ENCODE measurements at regions not wholly inside any gene's neighbourhood (a gene's known extent, or its start where the extent isn't known, plus 50 kb on each side); places are given as distances from the start of the nearest gene placed in this dataset.

DNA sequence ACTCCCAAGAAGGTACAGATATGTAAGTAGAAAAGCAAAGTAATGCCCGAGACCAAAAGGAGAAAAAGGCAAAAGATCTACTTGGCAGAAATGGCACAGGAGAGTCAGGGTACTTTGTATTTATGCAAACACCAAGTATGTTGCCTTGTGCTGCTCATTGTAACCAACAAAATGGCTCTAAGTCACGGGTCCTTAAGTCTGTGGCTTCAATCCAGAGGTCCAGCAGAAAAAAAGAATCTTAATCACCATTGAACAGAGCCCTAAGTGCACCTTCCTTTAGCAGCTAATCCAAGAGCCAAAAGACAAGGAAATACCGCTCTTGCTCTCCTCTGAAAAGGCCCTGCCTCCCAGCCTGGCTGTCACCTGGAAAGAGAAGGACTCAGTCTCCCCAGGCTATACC, 324.9 kb upstream of the PPARGC1A start:
- no peaks in the 10 kb centered on the region for H3K27me3 ChIP-seq
- peaks cover 0 to 4% (median 0%) of the 10 kb centered on the region in 4 donors for H3K4me1 ChIP-seq
- TF ChIP-seq, protein P1, sequence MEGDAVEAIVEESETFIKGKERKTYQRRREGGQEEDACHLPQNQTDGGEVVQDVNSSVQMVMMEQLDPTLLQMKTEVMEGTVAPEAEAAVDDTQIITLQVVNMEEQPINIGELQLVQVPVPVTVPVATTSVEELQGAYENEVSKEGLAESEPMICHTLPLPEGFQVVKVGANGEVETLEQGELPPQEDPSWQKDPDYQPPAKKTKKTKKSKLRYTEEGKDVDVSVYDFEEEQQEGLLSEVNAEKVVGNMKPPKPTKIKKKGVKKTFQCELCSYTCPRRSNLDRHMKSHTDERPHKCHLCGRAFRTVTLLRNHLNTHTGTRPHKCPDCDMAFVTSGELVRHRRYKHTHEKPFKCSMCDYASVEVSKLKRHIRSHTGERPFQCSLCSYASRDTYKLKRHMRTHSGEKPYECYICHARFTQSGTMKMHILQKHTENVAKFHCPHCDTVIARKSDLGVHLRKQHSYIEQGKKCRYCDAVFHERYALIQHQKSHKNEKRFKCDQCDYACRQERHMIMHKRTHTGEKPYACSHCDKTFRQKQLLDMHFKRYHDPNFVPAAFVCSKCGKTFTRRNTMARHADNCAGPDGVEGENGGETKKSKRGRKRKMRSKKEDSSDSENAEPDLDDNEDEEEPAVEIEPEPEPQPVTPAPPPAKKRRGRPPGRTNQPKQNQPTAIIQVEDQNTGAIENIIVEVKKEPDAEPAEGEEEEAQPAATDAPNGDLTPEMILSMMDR (IDR thresholded peaks at IDR 0.05), result no peak
- no peak for DNase-seq
- no peaks in the 10 kb centered on the region for H3K9me3 ChIP-seq
- H3K27ac ChIP-seq, result no peak overlapping the region
- intact Hi-C loops (cut with DNase I; ENCODE audit: low total_unique reads), result no loop called here
- no peak overlapping the region for H3K4me3 ChIP-seq
- no peaks in the 10 kb centered on the region for H3K36me3 ChIP-seq

DNA sequence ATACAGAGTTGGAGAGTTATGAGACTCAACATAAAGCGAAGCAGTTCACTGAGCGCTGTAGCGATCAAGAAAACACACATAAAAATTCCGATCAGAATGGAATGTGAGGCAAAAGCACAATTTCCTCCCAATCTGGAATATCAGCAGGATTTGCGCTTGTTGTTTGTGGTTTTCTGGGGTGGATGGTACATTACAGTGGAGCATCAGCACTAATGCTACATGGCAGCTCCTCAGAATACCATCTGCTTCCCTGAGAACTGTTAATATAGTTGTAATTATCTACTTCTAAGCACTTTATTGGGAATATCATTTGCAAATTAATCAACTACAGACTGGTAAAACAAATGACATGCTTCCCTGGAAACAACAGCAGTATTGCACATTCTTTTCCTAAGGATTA, 324.1 kb upstream of the PPARGC1A start:
- no peak for DNase-seq
- no peak overlapping the region for H3K4me3 ChIP-seq
- H3K27ac ChIP-seq, result no peak overlapping the region
- H3K36me3 ChIP-seq, result no peaks in the 10 kb centered on the region
- H3K9me3 ChIP-seq, result no peaks in the 10 kb centered on the region
- intact Hi-C loops (cut with DNase I; ENCODE audit: low total_unique reads), result no loop called here
- peaks cover 0 to 4% (median 0%) of the 10 kb centered on the region in 4 donors for H3K4me1 ChIP-seq
- no peaks in the 10 kb centered on the region for H3K27me3 ChIP-seq
- TF ChIP-seq, protein P1 (IDR thresholded peaks at IDR 0.05), result no peak

DNA sequence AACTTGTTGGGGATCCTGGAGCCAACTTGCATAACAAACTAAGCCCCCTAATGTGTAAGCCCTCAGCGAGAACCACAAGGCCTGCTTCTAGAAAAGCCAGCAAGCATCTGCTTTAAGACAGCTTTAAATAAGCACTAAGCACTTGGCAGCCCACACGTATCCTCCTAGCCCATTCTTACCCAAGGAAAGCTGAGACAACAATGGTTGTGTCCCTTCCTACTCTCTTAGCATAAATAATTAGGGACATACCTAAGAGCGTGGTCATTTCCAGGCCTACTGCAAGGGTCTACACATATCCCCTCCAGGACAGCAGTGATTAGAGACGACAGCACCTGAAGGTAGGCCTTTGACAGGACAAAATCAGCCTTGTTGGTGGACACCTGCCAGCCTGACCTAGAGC, 322.8 kb upstream of the PPARGC1A start:
- no peak overlapping the region for H3K4me3 ChIP-seq
- no peaks in the 10 kb centered on the region for H3K9me3 ChIP-seq
- DNase-seq, result no peak
- no peaks in the 10 kb centered on the region for H3K27me3 ChIP-seq
- intact Hi-C loops (cut with DNase I; ENCODE audit: low total_unique reads), result no loop called here
- no peak overlapping the region for H3K27ac ChIP-seq
- TF ChIP-seq, protein P1 (IDR thresholded peaks at IDR 0.05), result no peak
- H3K36me3 ChIP-seq, result no peaks in the 10 kb centered on the region
- peaks cover 0 to 4% (median 0%) of the 10 kb centered on the region in 4 donors for H3K4me1 ChIP-seq

DNA sequence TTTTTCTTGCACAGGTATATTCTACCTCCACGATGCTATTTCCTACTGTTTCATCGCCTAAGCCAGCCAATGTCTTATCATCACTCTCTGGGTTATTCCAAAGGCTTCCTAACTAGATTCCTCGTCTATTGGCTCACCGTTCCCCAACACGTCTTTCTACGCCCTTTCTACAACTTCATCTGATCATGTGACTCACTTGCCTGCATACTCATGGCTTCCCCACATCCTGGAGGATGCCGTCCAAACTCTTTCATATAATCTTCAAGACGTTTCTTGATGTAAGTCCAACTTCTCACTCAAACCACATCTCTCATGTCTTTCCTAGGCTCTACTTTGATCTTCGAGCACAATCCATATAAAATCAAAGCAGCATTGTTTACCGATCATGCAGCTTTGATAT, 322.0 kb upstream of the PPARGC1A start:
- no peaks in the 10 kb centered on the region for H3K9me3 ChIP-seq
- H3K36me3 ChIP-seq, result no peaks in the 10 kb centered on the region
- H3K27me3 ChIP-seq, result no peaks in the 10 kb centered on the region
- TF ChIP-seq, protein P1 (IDR thresholded peaks at IDR 0.05), result no peak
- peaks cover 0 to 4% (median 0%) of the 10 kb centered on the region in 4 donors for H3K4me1 ChIP-seq
- no peak for DNase-seq
- intact Hi-C loops (cut with DNase I; ENCODE audit: low total_unique reads), result no loop called here
- no peak overlapping the region for H3K27ac ChIP-seq
- H3K4me3 ChIP-seq, result no peak overlapping the region

DNA sequence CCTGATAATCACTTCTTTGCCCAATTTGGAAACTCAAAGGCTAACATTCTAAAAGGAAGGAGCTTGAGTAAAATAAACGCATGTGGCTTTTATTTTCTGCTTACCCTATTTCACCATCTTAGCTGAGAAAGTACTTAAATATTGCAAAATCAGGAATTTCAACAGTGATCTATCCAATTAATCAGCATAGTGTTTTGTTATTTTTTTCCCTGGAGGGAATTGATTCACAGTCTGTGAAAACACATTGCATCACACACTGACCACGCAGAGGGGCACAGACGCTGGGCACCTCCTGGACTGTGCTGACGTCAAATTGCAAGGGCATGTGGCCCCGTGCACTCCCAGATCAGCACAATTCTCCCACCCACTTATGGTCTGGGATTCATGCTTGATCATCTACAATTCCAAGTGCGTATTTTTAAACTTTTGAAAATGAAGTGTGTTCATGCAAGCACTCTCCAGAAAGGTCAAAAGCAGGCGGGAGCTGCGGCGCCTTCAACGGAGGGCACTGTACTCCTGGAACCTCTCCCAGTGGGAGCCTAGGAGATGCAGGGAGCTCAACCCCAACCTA, 320.6 kb upstream of the PPARGC1A start:
- Histone ChIP-seq H3K9me3 (no peaks in the 10 kb centered on the region), H3K4me3 (no peak overlapping the region), H3K4me1 (peaks cover 0 to 4% (median 0%) of the 10 kb centered on the region in 4 donors), H3K27me3 (no peaks in the 10 kb centered on the region), H3K36me3 (no peaks in the 10 kb centered on the region), H3K27ac (peak overlapping the region in 1 of 2 donors; percentile 31)
- TF ChIP-seq, protein P1 (IDR thresholded peaks at IDR 0.05), result no peak
- peak; percentile 72 to 86 for DNase-seq
- intact Hi-C loops (cut with DNase I; ENCODE audit: low total_unique reads), result no loop called here

DNA sequence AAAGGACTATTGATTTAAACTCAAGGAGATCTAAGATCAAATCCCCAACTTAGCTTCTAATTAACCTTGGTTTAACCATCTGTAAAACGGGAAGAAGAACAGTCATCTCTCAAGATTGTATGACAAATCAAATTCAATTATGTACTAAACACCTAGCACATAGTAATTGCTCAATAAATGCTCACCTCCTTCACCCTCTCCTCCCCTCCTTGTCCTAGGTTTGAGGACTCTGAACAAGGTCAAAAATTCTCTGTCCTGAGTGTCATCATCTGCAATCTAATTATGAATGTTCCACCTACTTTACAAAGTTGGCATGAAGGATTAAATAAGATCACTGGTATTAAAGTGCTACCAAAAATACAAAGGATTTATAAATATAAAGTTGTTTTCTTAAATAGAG, 320.1 kb upstream of the PPARGC1A start:
- Histone ChIP-seq H3K4me3 (no peak overlapping the region), H3K9me3 (no peaks in the 10 kb centered on the region), H3K4me1 (peaks cover 0 to 4% (median 0%) of the 10 kb centered on the region in 4 donors), H3K27me3 (no peaks in the 10 kb centered on the region), H3K27ac (no peak overlapping the region), H3K36me3 (no peaks in the 10 kb centered on the region)
- intact Hi-C loops (cut with DNase I; ENCODE audit: low total_unique reads), result no loop called here
- no peak for DNase-seq
- TF ChIP-seq, protein P1 (IDR thresholded peaks at IDR 0.05), result no peak

Data from tibial artery (tissue), 4 donors.